HuH-7.5 (cell line): ENCODE measurements at regions not wholly inside any gene's neighbourhood (a gene's known extent, or its start where the extent isn't known, plus 50 kb on each side); places are given as distances from the start of the nearest gene placed in this dataset.

Experiments used
- DNase-seq: peaks from one replicate; pipeline ENCODE4 v3.0.0; 2011; ENCODE audit warnings: low spot score

- DNase-seq: no peak
These were observed 158.9 kb upstream of the PLEKHA5 start for GRCh38 chr12:18970603-18971002.

- DNase-seq: no peak
These were observed 157.6 kb upstream of the PLEKHA5 start for GRCh38 chr12:18971932-18972331.

- DNase-seq: no peak
These were observed 153.6 kb upstream of the PLEKHA5 start for GRCh38 chr12:18975933-18976332.

GRCh38 chr12:18979401-18980126 is 150.0 kb upstream of the PLEKHA5 start:
- DNase-seq: no peak

- DNase-seq: no peak
These were observed 147.8 kb upstream of the PLEKHA5 start for GRCh38 chr12:18981732-18982131.

GRCh38 chr12:18982226-18982949 is 147.1 kb upstream of the PLEKHA5 start:
- no peak for DNase-seq

- DNase-seq: no peak
These were observed 145.7 kb upstream of the PLEKHA5 start for GRCh38 chr12:18983854-18984253.

- no peak for DNase-seq
These were observed 138.7 kb upstream of the PLEKHA5 start for GRCh38 chr12:18990856-18991255.

GRCh38 chr12:18992336-18992735 is 137.2 kb upstream of the PLEKHA5 start:
- DNase-seq: no peak

GRCh38 chr12:18998343-18999261 is 130.9 kb upstream of the PLEKHA5 start:
- no peak for DNase-seq

GRCh38 chr12:19000836-19001235 is 128.7 kb upstream of the PLEKHA5 start:
- DNase-seq: no peak

GRCh38 chr12:19002216-19002615 is 127.3 kb upstream of the PLEKHA5 start:
- no peak for DNase-seq

- DNase-seq: no peak
These were observed 126.4 kb upstream of the PLEKHA5 start for GRCh38 chr12:19003141-19003540.

GRCh38 chr12:19003987-19004619 is 125.4 kb upstream of the PLEKHA5 start:
- DNase-seq: no peak

- DNase-seq: no peak
These were observed 124.2 kb upstream of the PLEKHA5 start for GRCh38 chr12:19005257-19005801.

- DNase-seq: no peak
These were observed 122.9 kb upstream of the PLEKHA5 start for GRCh38 chr12:19006626-19007137.

- DNase-seq: no peak
These were observed 121.4 kb upstream of the PLEKHA5 start for GRCh38 chr12:19008102-19008501.

- DNase-seq: no peak
These were observed 119.4 kb upstream of the PLEKHA5 start for GRCh38 chr12:19010087-19010486.

GRCh38 chr12:19010726-19011125 is 118.8 kb upstream of the PLEKHA5 start:
- DNase-seq: no peak

GRCh38 chr12:19012965-19013364 is 116.6 kb upstream of the PLEKHA5 start:
- DNase-seq: no peak

GRCh38 chr12:19014240-19014639 is 115.3 kb upstream of the PLEKHA5 start:
- DNase-seq: no peak

- DNase-seq: no peak
These were observed 114.2 kb upstream of the PLEKHA5 start for GRCh38 chr12:19015285-19015684.
